GM20000 (cell line): ENCODE measurements at regions not wholly inside any gene's neighbourhood (a gene's known extent, or its start where the extent isn't known, plus 50 kb on each side); places are given as distances from the start of the nearest gene placed in this dataset.

ENCODE experiments used
- DNase-seq: peaks from one replicate; pipeline ENCODE4 v3.0.0; 2012; ENCODE audit warnings: low spot score
- CTCF ChIP-seq: IDR thresholded peaks from 2 replicates; pipeline ENCODE4 v1.5.1; 2012; ENCODE audit warnings: mild to moderate bottlenecking, control low read depth; ENCODE audit errors: extremely low read depth, missing control alignments

- DNase-seq: no peak
- TF ChIP-seq CTCF: no peak
These were observed 458.8 kb downstream of the SETBP1 start for GRCh38 chr18:45139478-45139877.

- TF ChIP-seq CTCF: no peak
- no peak for DNase-seq
These were observed 462.2 kb downstream of the SETBP1 start for GRCh38 chr18:45142868-45143267.

- no peak for DNase-seq
These were observed 465.6 kb upstream of the SLC14A2 start for GRCh38 chr18:45149712-45150111.

GRCh38 chr18:45151645-45152044 is 463.6 kb upstream of the SLC14A2 start:
- no peak for DNase-seq
- TF ChIP-seq CTCF: no peak

More at GRCh38 chr18:45149712-45150111, 465.6 kb upstream of the SLC14A2 start:
- TF ChIP-seq CTCF: no peak

GRCh38 chr18:45155526-45155925 is 459.8 kb upstream of the SLC14A2 start:
- DNase-seq: no peak
- no peak for TF ChIP-seq CTCF

- no peak for TF ChIP-seq CTCF
- DNase-seq: no peak
These were observed 458.3 kb upstream of the SLC14A2 start for GRCh38 chr18:45156946-45157345.

GRCh38 chr18:45157576-45157975 is 457.7 kb upstream of the SLC14A2 start:
- no peak for DNase-seq
- TF ChIP-seq CTCF: no peak
